ENCODE measurements at regions not wholly inside any gene's neighbourhood (a gene's known extent, or its start where the extent isn't known, plus 50 kb on each side); places are given as distances from the start of the nearest gene placed in this dataset.

- TF ChIP-seq, protein P1, sequence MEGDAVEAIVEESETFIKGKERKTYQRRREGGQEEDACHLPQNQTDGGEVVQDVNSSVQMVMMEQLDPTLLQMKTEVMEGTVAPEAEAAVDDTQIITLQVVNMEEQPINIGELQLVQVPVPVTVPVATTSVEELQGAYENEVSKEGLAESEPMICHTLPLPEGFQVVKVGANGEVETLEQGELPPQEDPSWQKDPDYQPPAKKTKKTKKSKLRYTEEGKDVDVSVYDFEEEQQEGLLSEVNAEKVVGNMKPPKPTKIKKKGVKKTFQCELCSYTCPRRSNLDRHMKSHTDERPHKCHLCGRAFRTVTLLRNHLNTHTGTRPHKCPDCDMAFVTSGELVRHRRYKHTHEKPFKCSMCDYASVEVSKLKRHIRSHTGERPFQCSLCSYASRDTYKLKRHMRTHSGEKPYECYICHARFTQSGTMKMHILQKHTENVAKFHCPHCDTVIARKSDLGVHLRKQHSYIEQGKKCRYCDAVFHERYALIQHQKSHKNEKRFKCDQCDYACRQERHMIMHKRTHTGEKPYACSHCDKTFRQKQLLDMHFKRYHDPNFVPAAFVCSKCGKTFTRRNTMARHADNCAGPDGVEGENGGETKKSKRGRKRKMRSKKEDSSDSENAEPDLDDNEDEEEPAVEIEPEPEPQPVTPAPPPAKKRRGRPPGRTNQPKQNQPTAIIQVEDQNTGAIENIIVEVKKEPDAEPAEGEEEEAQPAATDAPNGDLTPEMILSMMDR (IDR thresholded peaks at IDR 0.05; ENCODE audit: low read depth, low read length): no peak
- Histone ChIP-seq H3K9me3 (ENCODE audit: control insufficient read depth, insufficient read depth, low read length) (peaks cover 6% of the 10 kb centered on the region; the same call in 1 of the 2 replicates), H3K27ac (ENCODE audit: low read depth, low read length) (no peak overlapping the region), H3K4me3 (ENCODE audit: low read depth, low read length) (no peak overlapping the region), H3K27me3 (ENCODE audit: control insufficient read depth, insufficient read depth, low read length) (no peaks in the 10 kb centered on the region)
- CTCF ChIA-PET: no interaction called here
- no peak for DNase-seq (ENCODE audit: low read depth, low spot score)
- POLR2A ChIA-PET: no interaction called here
Measured at GRCh38 chr1:55751776-55752175, 536.6 kb upstream of the USP24 start.

DNA sequence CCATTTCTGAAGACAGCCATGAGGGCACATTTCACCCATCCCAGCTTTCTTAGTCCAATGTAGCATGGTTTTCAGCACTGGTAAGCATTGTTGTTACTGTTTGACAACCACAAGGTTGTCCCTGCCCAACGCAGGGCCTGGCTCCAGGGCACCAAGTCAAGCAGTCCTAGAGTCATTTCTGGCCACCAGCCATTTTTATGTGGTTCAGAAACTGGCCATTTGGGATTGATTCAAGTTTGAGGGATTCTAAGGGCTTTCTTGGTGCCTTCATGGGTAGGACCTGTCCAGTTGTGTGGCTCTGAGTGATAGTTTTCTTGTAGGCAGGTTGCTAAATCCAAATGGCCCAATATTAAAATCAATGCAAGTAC lies 535.4 kb upstream of the USP24 start:
- ChIA-PET CTCF (no interaction called here), POLR2A (no interaction called here)
- no peak for DNase-seq (ENCODE audit: low read depth, low spot score)
- Histone ChIP-seq H3K9me3 (ENCODE audit: control insufficient read depth, insufficient read depth, low read length) (peaks cover 2% of the 10 kb centered on the region; the same call in 1 of the 2 replicates), H3K27me3 (ENCODE audit: control insufficient read depth, insufficient read depth, low read length) (no peaks in the 10 kb centered on the region), H3K4me3 (ENCODE audit: low read depth, low read length) (no peak overlapping the region), H3K27ac (ENCODE audit: low read depth, low read length) (no peak overlapping the region)
- TF ChIP-seq, protein P1 (IDR thresholded peaks at IDR 0.05; ENCODE audit: low read depth, low read length): no peak

- H3K4me3 ChIP-seq (ENCODE audit: low read depth, low read length): no peak overlapping the region
- DNase-seq (ENCODE audit: low read depth, low spot score): no peak
- TF ChIP-seq, protein P1 (IDR thresholded peaks at IDR 0.05; ENCODE audit: low read depth, low read length): no peak
- ChIA-PET CTCF (no interaction called here), POLR2A (no interaction called here)
- H3K27me3 ChIP-seq (ENCODE audit: control insufficient read depth, insufficient read depth, low read length): no peaks in the 10 kb centered on the region
- peaks cover 2% of the 10 kb centered on the region; the same call in 1 of the 2 replicates for H3K9me3 ChIP-seq (ENCODE audit: control insufficient read depth, insufficient read depth, low read length)
- no peak overlapping the region for H3K27ac ChIP-seq (ENCODE audit: low read depth, low read length)
Measured at GRCh38 chr1:55749975-55750627, 534.9 kb upstream of the USP24 start.

GRCh38 chr1:55747408-55747841 lies 532.3 kb upstream of the USP24 start:
- DNase-seq (ENCODE audit: low read depth, low spot score): peak; percentile 53
- POLR2A ChIA-PET: interaction anchor here (0.7 to 1.6 kb wide), 5 partner anchors 52 to 832 kb away, joined by 3 to 4 read pairs (median 3); partner anchors contain the start of gene PLPP3

GRCh38 chr1:55746710-55747109 lies 531.5 kb upstream of the USP24 start:
- no peak overlapping the region for H3K27ac ChIP-seq (ENCODE audit: low read depth, low read length)
- DNase-seq (ENCODE audit: low read depth, low spot score): no peak
- ChIA-PET CTCF (interaction anchor here (1.9 kb wide), 1 partner anchor 838 kb away, joined by 6 read pairs; no protein-coding TSS in a partner anchor), POLR2A (no interaction called here)
- no peak overlapping the region for H3K4me3 ChIP-seq (ENCODE audit: low read depth, low read length)
- H3K27me3 ChIP-seq (ENCODE audit: control insufficient read depth, insufficient read depth, low read length): no peaks in the 10 kb centered on the region
- peaks cover 2% of the 10 kb centered on the region; the same call in 1 of the 2 replicates for H3K9me3 ChIP-seq (ENCODE audit: control insufficient read depth, insufficient read depth, low read length)
- TF ChIP-seq, protein P1 (IDR thresholded peaks at IDR 0.05; ENCODE audit: low read depth, low read length): no peak

More at GRCh38 chr1:55747408-55747841, 532.3 kb upstream of the USP24 start:
- CTCF ChIA-PET: interaction anchor here (0.9 to 1.9 kb wide), 2 partner anchors 9 to 838 kb away, joined by 3 to 6 read pairs; no protein-coding TSS in a partner anchor
- H3K27ac ChIP-seq (ENCODE audit: low read depth, low read length): peak overlapping the region; percentile 63
- peaks cover 2% of the 10 kb centered on the region; the same call in 1 of the 2 replicates for H3K9me3 ChIP-seq (ENCODE audit: control insufficient read depth, insufficient read depth, low read length)
- no peaks in the 10 kb centered on the region for H3K27me3 ChIP-seq (ENCODE audit: control insufficient read depth, insufficient read depth, low read length)
- no peak overlapping the region for H3K4me3 ChIP-seq (ENCODE audit: low read depth, low read length)
- TF ChIP-seq, protein P1 (IDR thresholded peaks at IDR 0.05; ENCODE audit: low read depth, low read length): no peak
